ENCODE measurements at regions not wholly inside any gene's neighbourhood (a gene's known extent, or its start where the extent isn't known, plus 50 kb on each side); places are given as distances from the start of the nearest gene placed in this dataset.

GRCh38 chr2:107132070-107132469 lies 246.1 kb upstream of the ST6GAL2 start (continued):
- no peak for TF ChIP-seq CTCF (conservative IDR thresholded peaks at IDR 0.05; ENCODE audit: low read depth in 2 of 2)
- TF ChIP-seq POLR2AphosphoS5 (IDR thresholded peaks at IDR 0.05; ENCODE audit: low read depth), result no peak
- no peak for TF ChIP-seq STAT1 (IDR thresholded peaks at IDR 0.05; ENCODE audit: unreplicated experiment)

- H3K4me3 ChIP-seq, result no peak overlapping the region
- H3K36me3 Mint-ChIP-seq (ENCODE audit: low read depth), result no peaks in the 10 kb centered on the region
These were observed 246.8 kb upstream of the ST6GAL2 start for GRCh38 chr2:107132746-107133145.

GRCh38 chr2:107133412-107133811 lies 247.4 kb upstream of the ST6GAL2 start:
- ATAC-seq (no peak), DNase-seq (ENCODE audit: low spot score) (no peak)
- Histone ChIP-seq H3K79me2 (replicated peaks; ENCODE audit: insufficient read depth) (no peaks in the 10 kb centered on the region), H3K4me1 (ENCODE audit: insufficient read depth) (no peaks in the 10 kb centered on the region), H4K20me1 (replicated peaks; ENCODE audit: insufficient read depth) (no peaks in the 10 kb centered on the region), H3K27me3 (ENCODE audit: insufficient read depth) (no peaks in the 10 kb centered on the region), H3K36me3 (ENCODE audit: insufficient read depth) (no peaks in the 10 kb centered on the region), H2AFZ (no peak overlapping the region), H3F3A (replicated peaks; ENCODE audit: low read depth) (no peaks in the 10 kb centered on the region), H3K4me2 (no peak overlapping the region), H3K27ac (ENCODE audit: low read depth) (no peak overlapping the region), H3K4me3 (no peak overlapping the region), H3K9me2 (ENCODE audit: insufficient read depth) (no peaks in the 10 kb centered on the region)
- H3K36me3 Mint-ChIP-seq (ENCODE audit: low read depth), result no peaks in the 10 kb centered on the region
- no peak overlapping the region for H3K4me3 Mint-ChIP-seq
- no peaks in the 10 kb centered on the region for H3K9me3 Mint-ChIP-seq
- no peak overlapping the region for H3K27ac Mint-ChIP-seq
- no peaks in the 10 kb centered on the region for H3K4me1 Mint-ChIP-seq
- H3K27me3 Mint-ChIP-seq (ENCODE audit: insufficient read depth, low read depth, poor library complexity), result no peaks in the 10 kb centered on the region
- TF ChIP-seq EZH2 (IDR thresholded peaks at IDR 0.05; ENCODE audit: low read depth, unreplicated experiment), result no peak
- no peak for TF ChIP-seq JUNB (IDR thresholded peaks at IDR 0.05; ENCODE audit: unreplicated experiment)
- no peak for TF ChIP-seq POLR2AphosphoS5 (IDR thresholded peaks at IDR 0.05; ENCODE audit: low read depth)
- TF ChIP-seq NANOG (IDR thresholded peaks at IDR 0.05; ENCODE audit: borderline replicate concordance), result no peak
- TF ChIP-seq REST (IDR thresholded peaks at IDR 0.05; ENCODE audit: unreplicated experiment), result no peak
- no peak for TF ChIP-seq ZNF331 (CRISPR knock-in tag; IDR thresholded peaks at IDR 0.05; ENCODE audit: low read depth)
- no peak for TF ChIP-seq STAT1 (IDR thresholded peaks at IDR 0.05; ENCODE audit: unreplicated experiment)
- no peak for TF ChIP-seq CTCF (conservative IDR thresholded peaks at IDR 0.05; ENCODE audit: low read depth in 2 of 2)
- no peak for TF ChIP-seq ZNF114 (CRISPR knock-in tag; IDR thresholded peaks at IDR 0.05)

More at GRCh38 chr2:107132746-107133145, 246.8 kb upstream of the ST6GAL2 start:
- H3K27me3 Mint-ChIP-seq (ENCODE audit: insufficient read depth, low read depth, poor library complexity), result no peaks in the 10 kb centered on the region
- H3K4me1 Mint-ChIP-seq, result no peaks in the 10 kb centered on the region
- Histone ChIP-seq H3K36me3 (ENCODE audit: insufficient read depth) (no peaks in the 10 kb centered on the region), H3K27me3 (ENCODE audit: insufficient read depth) (no peaks in the 10 kb centered on the region), H3K9me2 (ENCODE audit: insufficient read depth) (no peaks in the 10 kb centered on the region), H2AFZ (peak overlapping the region; percentile 23; the same call in 1 of the 2 replicates), H3F3A (replicated peaks; ENCODE audit: low read depth) (no peaks in the 10 kb centered on the region), H3K4me2 (no peak overlapping the region), H3K79me2 (replicated peaks; ENCODE audit: insufficient read depth) (no peaks in the 10 kb centered on the region), H4K20me1 (replicated peaks; ENCODE audit: insufficient read depth) (no peaks in the 10 kb centered on the region), H3K27ac (ENCODE audit: low read depth) (no peak overlapping the region), H3K4me1 (ENCODE audit: insufficient read depth) (no peaks in the 10 kb centered on the region)
- no peak overlapping the region for H3K4me3 Mint-ChIP-seq
- no peak for ATAC-seq
- no peaks in the 10 kb centered on the region for H3K9me3 Mint-ChIP-seq
- no peak for TF ChIP-seq ZNF331 (CRISPR knock-in tag; IDR thresholded peaks at IDR 0.05; ENCODE audit: low read depth)
- 0 out of 4 replicates have a peak, but pooled peaks of 1 of the 2 experiments have one; percentile 12 for TF ChIP-seq CTCF (conservative IDR thresholded peaks at IDR 0.05; ENCODE audit: low read depth in 2 of 2)
- H3K27ac Mint-ChIP-seq, result no peak overlapping the region
- no peak for DNase-seq (ENCODE audit: low spot score)
